IPS DF 19.7 (cell line): ENCODE measurements at regions not wholly inside any gene's neighbourhood (a gene's known extent, or its start where the extent isn't known, plus 50 kb on each side); places are given as distances from the start of the nearest gene placed in this dataset.
"Not testable (repeated sequence)": the region's sequence is repeated elsewhere in the genome, so short reads cannot be mapped to it uniquely, and the experiment has no call there.

Experiments used
- DNase-seq: peaks from one replicate; pipeline ENCODE4 v3.0.0-alpha.2; 2013; ENCODE audit warnings: low read depth, low spot score

- no peak for DNase-seq
Observed at GRCh38 chr2:187679454-187679853, 125.2 kb upstream of the TFPI start.

- DNase-seq: no peak
Observed at GRCh38 chr2:187684174-187684573, 129.9 kb upstream of the TFPI start.

GRCh38 chr2:187686416-187687024, 132.3 kb upstream of the TFPI start:
- DNase-seq: no peak

GRCh38 chr2:187687585-187687984, 133.3 kb upstream of the TFPI start:
- no peak for DNase-seq

GRCh38 chr2:187689372-187689771, 135.1 kb upstream of the TFPI start:
- DNase-seq: no peak

GRCh38 chr2:187693923-187694322, 139.7 kb upstream of the TFPI start:
- no peak for DNase-seq

- not testable (repeated sequence) for DNase-seq
Observed at GRCh38 chr2:187696644-187697043, 142.4 kb upstream of the TFPI start.

GRCh38 chr2:187698374-187699110, 144.3 kb upstream of the TFPI start:
- no peak for DNase-seq

- no peak for DNase-seq
Observed at GRCh38 chr2:187702157-187702556, 147.9 kb upstream of the TFPI start.

- DNase-seq: no peak
Observed at GRCh38 chr2:187708272-187708671, 154.0 kb upstream of the TFPI start.

- DNase-seq: no peak
Observed at GRCh38 chr2:187709065-187709464, 154.8 kb upstream of the TFPI start.

- DNase-seq: no peak
Observed at GRCh38 chr2:187710791-187711521, 156.7 kb upstream of the TFPI start.

GRCh38 chr2:187715590-187715989, 161.4 kb upstream of the TFPI start:
- no peak for DNase-seq

GRCh38 chr2:187716301-187716700, 162.1 kb upstream of the TFPI start:
- no peak for DNase-seq

- no peak for DNase-seq
Observed at GRCh38 chr2:187718092-187718491, 163.9 kb upstream of the TFPI start.

GRCh38 chr2:187719510-187719909, 165.3 kb upstream of the TFPI start:
- no peak for DNase-seq

GRCh38 chr2:187748958-187749357, 194.7 kb upstream of the TFPI start:
- DNase-seq: no peak

GRCh38 chr2:187749804-187750431, 195.7 kb upstream of the TFPI start:
- DNase-seq: no peak

GRCh38 chr2:187768995-187769394, 214.8 kb upstream of the TFPI start:
- no peak for DNase-seq

- no peak for DNase-seq
Observed at GRCh38 chr2:187769437-187769836, 215.2 kb upstream of the TFPI start.

GRCh38 chr2:187774551-187775071, 220.4 kb upstream of the TFPI start:
- DNase-seq: no peak

GRCh38 chr2:187775196-187775595, 221.0 kb upstream of the TFPI start:
- DNase-seq: no peak
